IPS-NIHi11 (cell line): ENCODE measurements at regions not wholly inside any gene's neighbourhood (a gene's known extent, or its start where the extent isn't known, plus 50 kb on each side); places are given as distances from the start of the nearest gene placed in this dataset.

Source experiments
- DNase-seq: peaks from one replicate; pipeline ENCODE4 v3.0.0; 2012; ENCODE audit warnings: mixed read lengths, low spot score

GRCh38 chr2:128791120-128791984 lies 472.7 kb upstream of the HS6ST1 start:
- DNase-seq = no peak

GRCh38 chr2:128791985-128792320 lies 473.3 kb upstream of the HS6ST1 start:
- DNase-seq = no peak

GRCh38 chr2:128792476-128793054 lies 473.9 kb upstream of the HS6ST1 start:
- DNase-seq = no peak

GRCh38 chr2:128793404-128793803 lies 474.7 kb upstream of the HS6ST1 start:
- no peak for DNase-seq

GRCh38 chr2:128794285-128794684 lies 475.6 kb upstream of the HS6ST1 start:
- DNase-seq = no peak

GRCh38 chr2:128796321-128796720 lies 477.7 kb upstream of the HS6ST1 start:
- no peak for DNase-seq

GRCh38 chr2:128797092-128797491 lies 478.4 kb upstream of the HS6ST1 start:
- DNase-seq = no peak

GRCh38 chr2:128797533-128797932 lies 478.9 kb upstream of the HS6ST1 start:
- DNase-seq = no peak

GRCh38 chr2:128797937-128798336 lies 479.3 kb upstream of the HS6ST1 start:
- no peak for DNase-seq

GRCh38 chr2:128798502-128799283 lies 480.0 kb upstream of the HS6ST1 start:
- DNase-seq = no peak

GRCh38 chr2:128799284-128799552 lies 480.6 kb upstream of the HS6ST1 start:
- DNase-seq = no peak

GRCh38 chr2:128799730-128800129 lies 481.1 kb upstream of the HS6ST1 start:
- DNase-seq = no peak

- DNase-seq = no peak
Observed at GRCh38 chr2:128801576-128801975, 482.9 kb upstream of the HS6ST1 start.

- no peak for DNase-seq
Observed at GRCh38 chr2:128803222-128803621, 484.6 kb upstream of the HS6ST1 start.

GRCh38 chr2:128805237-128805636 lies 486.6 kb upstream of the HS6ST1 start:
- DNase-seq = no peak

- no peak for DNase-seq
Observed at GRCh38 chr2:128805918-128806317, 487.2 kb upstream of the HS6ST1 start.

GRCh38 chr2:128807317-128807716 lies 488.6 kb upstream of the HS6ST1 start:
- DNase-seq = no peak

- no peak for DNase-seq
Observed at GRCh38 chr2:128808462-128809258, 490.0 kb upstream of the HS6ST1 start.

- no peak for DNase-seq
Observed at GRCh38 chr2:128809259-128809636, 490.6 kb upstream of the HS6ST1 start.

- no peak for DNase-seq
Observed at GRCh38 chr2:128809880-128810279, 491.2 kb upstream of the HS6ST1 start.

- no peak for DNase-seq
Observed at GRCh38 chr2:128812183-128812940, 493.7 kb upstream of the HS6ST1 start.
